ENCODE measurements at regions not wholly inside any gene's neighbourhood (a gene's known extent, or its start where the extent isn't known, plus 50 kb on each side); places are given as distances from the start of the nearest gene placed in this dataset.

DNA sequence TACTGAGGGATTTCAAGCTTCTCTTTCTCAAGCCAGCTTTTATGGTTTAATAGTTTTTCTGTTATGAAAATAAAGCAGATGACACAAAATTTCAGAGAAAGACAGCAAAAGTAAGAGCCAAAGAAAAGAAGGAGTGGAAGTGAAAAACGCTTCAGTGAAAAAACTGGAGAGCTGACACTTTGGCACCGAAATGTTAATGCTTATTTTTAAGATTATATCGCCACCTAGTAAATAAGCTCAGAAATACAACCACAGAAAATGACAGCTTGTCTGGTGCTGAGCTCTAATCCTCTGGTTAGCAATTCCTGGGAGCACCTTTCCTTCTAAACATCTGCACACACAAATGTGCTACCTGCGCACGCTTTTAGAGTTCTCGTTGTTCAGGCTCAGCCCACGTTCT is 101.6 kb downstream of the ZPLD1 start:
- CTCF ChIA-PET: interaction anchor here (0.9 to 8.0 kb wide), 16 partner anchors 9 to 762 kb away, joined by 3 to 198 read pairs (median 6); no protein-coding TSS in a partner anchor
- POLR2A ChIA-PET: interaction anchor here (0.6 to 1.3 kb wide), 2 partner anchors 307 to 760 kb away, joined by 4 to 10 read pairs; no protein-coding TSS in a partner anchor
- peak; percentile 57 for ATAC-seq (ENCODE audit: low read depth)

GRCh38 chr3:102537123-102537522 is 102.3 kb downstream of the ZPLD1 start:
- peaks cover 23% of the 10 kb centered on the region for H3K27me3 Mint-ChIP-seq
- H3K4me1 Mint-ChIP-seq: no peaks in the 10 kb centered on the region
- ATAC-seq (ENCODE audit: low read depth) (no peak), DNase-seq (no peak)
- ChIA-PET POLR2A (interaction anchor here (0.6 to 1.3 kb wide), 2 partner anchors 308 to 761 kb away, joined by 4 to 10 read pairs; no protein-coding TSS in a partner anchor), CTCF (interaction anchor here (0.9 to 8.0 kb wide), 13 partner anchors 10 to 763 kb away, joined by 3 to 198 read pairs (median 8); no protein-coding TSS in a partner anchor)
- H3K27ac Mint-ChIP-seq: no peak overlapping the region
- intact Hi-C loops (cut with micrococcal nuclease): no loop called here
- H3K36me3 Mint-ChIP-seq (ENCODE audit: low read depth): no peaks in the 10 kb centered on the region
- no peaks in the 10 kb centered on the region for H3K9me3 Mint-ChIP-seq
- no peak overlapping the region for H3K4me3 Mint-ChIP-seq
- TF ChIP-seq, protein P1, sequence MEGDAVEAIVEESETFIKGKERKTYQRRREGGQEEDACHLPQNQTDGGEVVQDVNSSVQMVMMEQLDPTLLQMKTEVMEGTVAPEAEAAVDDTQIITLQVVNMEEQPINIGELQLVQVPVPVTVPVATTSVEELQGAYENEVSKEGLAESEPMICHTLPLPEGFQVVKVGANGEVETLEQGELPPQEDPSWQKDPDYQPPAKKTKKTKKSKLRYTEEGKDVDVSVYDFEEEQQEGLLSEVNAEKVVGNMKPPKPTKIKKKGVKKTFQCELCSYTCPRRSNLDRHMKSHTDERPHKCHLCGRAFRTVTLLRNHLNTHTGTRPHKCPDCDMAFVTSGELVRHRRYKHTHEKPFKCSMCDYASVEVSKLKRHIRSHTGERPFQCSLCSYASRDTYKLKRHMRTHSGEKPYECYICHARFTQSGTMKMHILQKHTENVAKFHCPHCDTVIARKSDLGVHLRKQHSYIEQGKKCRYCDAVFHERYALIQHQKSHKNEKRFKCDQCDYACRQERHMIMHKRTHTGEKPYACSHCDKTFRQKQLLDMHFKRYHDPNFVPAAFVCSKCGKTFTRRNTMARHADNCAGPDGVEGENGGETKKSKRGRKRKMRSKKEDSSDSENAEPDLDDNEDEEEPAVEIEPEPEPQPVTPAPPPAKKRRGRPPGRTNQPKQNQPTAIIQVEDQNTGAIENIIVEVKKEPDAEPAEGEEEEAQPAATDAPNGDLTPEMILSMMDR (IDR thresholded peaks at IDR 0.05): no peak

More for the DNA sequence above, 101.6 kb downstream of the ZPLD1 start:
- Mint-ChIP-seq H3K27ac (no peak overlapping the region), H3K36me3 (ENCODE audit: low read depth) (no peaks in the 10 kb centered on the region), H3K4me3 (no peak overlapping the region), H3K4me1 (no peaks in the 10 kb centered on the region), H3K9me3 (no peaks in the 10 kb centered on the region), H3K27me3 (peaks cover 24% of the 10 kb centered on the region)
- intact Hi-C loops (cut with micrococcal nuclease): loop anchor here (1.0 kb wide), 5 partner anchors 301 to 841 kb away; no protein-coding TSS in a partner anchor
- TF ChIP-seq, protein P1 (IDR thresholded peaks at IDR 0.05): no peak
- no peak for DNase-seq

DNA sequence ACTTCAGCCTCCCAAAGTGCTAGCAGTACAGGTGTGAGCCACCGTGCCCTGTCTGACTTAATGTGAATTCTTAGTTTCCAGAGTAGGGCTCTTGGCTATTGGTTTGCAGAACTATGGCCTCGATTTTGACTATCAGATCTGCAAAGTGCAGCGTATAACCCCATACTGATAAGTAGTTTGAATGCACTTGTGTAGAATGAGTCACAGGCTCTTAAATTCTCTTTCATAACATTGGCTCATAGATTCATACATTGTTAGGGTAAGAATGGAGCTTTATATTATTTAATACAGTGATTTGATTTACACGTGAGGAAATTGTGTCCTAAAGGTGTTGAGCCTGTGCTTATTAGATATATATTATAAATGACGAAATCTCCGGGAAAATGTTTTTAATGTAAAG is 109.9 kb downstream of the ZPLD1 start:
- Mint-ChIP-seq H3K4me3 (no peak overlapping the region), H3K27me3 (peaks cover 27% of the 10 kb centered on the region), H3K27ac (no peak overlapping the region), H3K36me3 (ENCODE audit: low read depth) (no peaks in the 10 kb centered on the region), H3K4me1 (no peaks in the 10 kb centered on the region), H3K9me3 (no peaks in the 10 kb centered on the region)
- TF ChIP-seq, protein P1 (IDR thresholded peaks at IDR 0.05): no peak
- CTCF ChIA-PET: no interaction called here
- POLR2A ChIA-PET: no interaction called here
- DNase-seq (no peak), ATAC-seq (ENCODE audit: low read depth) (no peak)
- intact Hi-C loops (cut with micrococcal nuclease): no loop called here

DNA sequence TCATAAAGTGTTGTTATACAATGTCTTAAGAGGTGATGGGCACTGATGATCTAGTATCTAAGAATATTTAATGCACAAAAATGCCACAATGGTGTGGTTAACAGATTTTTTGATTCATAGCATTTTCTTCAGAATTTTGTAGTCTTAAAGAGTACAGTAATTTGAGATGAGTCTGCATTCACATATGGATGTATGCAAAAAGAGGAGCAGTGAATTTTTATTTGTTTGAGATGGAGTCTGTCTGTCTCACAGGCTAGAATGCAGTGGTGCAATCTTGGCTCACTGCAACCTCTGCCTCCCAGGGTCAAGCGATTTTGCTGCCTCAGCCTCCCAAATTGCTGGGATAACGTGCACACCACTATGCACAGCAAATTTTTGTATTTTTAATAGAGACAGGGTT is 110.5 kb downstream of the ZPLD1 start:
- no peaks in the 10 kb centered on the region for H3K4me1 Mint-ChIP-seq
- no peaks in the 10 kb centered on the region for H3K9me3 Mint-ChIP-seq
- no peak for ATAC-seq (ENCODE audit: low read depth)
- no peak overlapping the region for H3K4me3 Mint-ChIP-seq
- CTCF ChIA-PET: no interaction called here
- POLR2A ChIA-PET: no interaction called here
- H3K36me3 Mint-ChIP-seq (ENCODE audit: low read depth): no peaks in the 10 kb centered on the region
- H3K27ac Mint-ChIP-seq: no peak overlapping the region
- intact Hi-C loops (cut with micrococcal nuclease): no loop called here
- TF ChIP-seq, protein P1 (IDR thresholded peaks at IDR 0.05): no peak
- DNase-seq: no peak
- peaks cover 24% of the 10 kb centered on the region for H3K27me3 Mint-ChIP-seq

- Mint-ChIP-seq H3K9me3 (no peaks in the 10 kb centered on the region), H3K4me1 (no peaks in the 10 kb centered on the region), H3K36me3 (ENCODE audit: low read depth) (no peaks in the 10 kb centered on the region), H3K4me3 (no peak overlapping the region), H3K27ac (no peak overlapping the region), H3K27me3 (peaks cover 2% of the 10 kb centered on the region)
- ATAC-seq (ENCODE audit: low read depth) (no peak), DNase-seq (no peak)
- ChIA-PET CTCF (no interaction called here), POLR2A (no interaction called here)
- TF ChIP-seq, protein P1 (IDR thresholded peaks at IDR 0.05): no peak
- intact Hi-C loops (cut with micrococcal nuclease): no loop called here
Measured at GRCh38 chr3:102553876-102554275, 119.1 kb downstream of the ZPLD1 start.
